Activated T-cell treated with anti-CD3 and anti-CD28 coated beads for 1 hour (primary cell): ENCODE measurements at regions not wholly inside any gene's neighbourhood (a gene's known extent, or its start where the extent isn't known, plus 50 kb on each side); places are given as distances from the start of the nearest gene placed in this dataset.
"Not testable (repeated sequence)": the region's sequence is repeated elsewhere in the genome, so short reads cannot be mapped to it uniquely, and the experiment has no call there.

Experiments used
- DNase-seq: peaks from one replicate; pipeline ENCODE4 v3.0.0-alpha.2; 2020; ENCODE audit warnings: low read depth

- DNase-seq = no peak
These were observed 50.0 kb upstream of the EMX2 start for GRCh38 chr10:117492504-117492903.

GRCh38 chr10:117488004-117488403, 54.5 kb upstream of the EMX2 start:
- DNase-seq = no peak

- DNase-seq = no peak
These were observed 55.9 kb upstream of the EMX2 start for GRCh38 chr10:117486606-117487005.

GRCh38 chr10:117483056-117483590, 59.4 kb upstream of the EMX2 start:
- DNase-seq = no peak

- DNase-seq = not testable (repeated sequence)
These were observed 61.5 kb upstream of the EMX2 start for GRCh38 chr10:117481011-117481410.

- DNase-seq = no peak
These were observed 62.4 kb upstream of the EMX2 start for GRCh38 chr10:117480097-117480496.

GRCh38 chr10:117477961-117478670, 64.4 kb upstream of the EMX2 start:
- DNase-seq = no peak

GRCh38 chr10:117477211-117477947, 65.2 kb upstream of the EMX2 start:
- DNase-seq = no peak

- no peak for DNase-seq
These were observed 65.8 kb upstream of the EMX2 start for GRCh38 chr10:117476716-117477115.

- DNase-seq = no peak
These were observed 66.3 kb upstream of the EMX2 start for GRCh38 chr10:117476281-117476680.

GRCh38 chr10:117472872-117473271, 69.7 kb upstream of the EMX2 start:
- DNase-seq = no peak

- DNase-seq = no peak
These were observed 71.1 kb upstream of the EMX2 start for GRCh38 chr10:117471344-117471874.

GRCh38 chr10:117470733-117471132, 71.8 kb upstream of the EMX2 start:
- no peak for DNase-seq

GRCh38 chr10:117468665-117469064, 73.9 kb upstream of the EMX2 start:
- DNase-seq = no peak

- no peak for DNase-seq
These were observed 78.4 kb upstream of the EMX2 start for GRCh38 chr10:117464176-117464575.

- no peak for DNase-seq
These were observed 79.0 kb upstream of the EMX2 start for GRCh38 chr10:117463545-117463920.

- no peak for DNase-seq
These were observed 79.6 kb upstream of the EMX2 start for GRCh38 chr10:117462816-117463544.

GRCh38 chr10:117462424-117462792, 80.1 kb upstream of the EMX2 start:
- DNase-seq = no peak

- DNase-seq = no peak
These were observed 80.7 kb upstream of the EMX2 start for GRCh38 chr10:117461766-117462423.

- no peak for DNase-seq
These were observed 81.4 kb upstream of the EMX2 start for GRCh38 chr10:117460846-117461765.

GRCh38 chr10:117458571-117458970, 83.3 kb upstream of the PDZD8 start:
- DNase-seq = no peak
